H9 (cell line): ENCODE measurements at regions not wholly inside any gene's neighbourhood (a gene's known extent, or its start where the extent isn't known, plus 50 kb on each side); places are given as distances from the start of the nearest gene placed in this dataset.

ENCODE experiments used
- DNase-seq: peaks from one replicate; pipeline ENCODE4 v3.0.0-alpha.2; 2017
- H2AFZ ChIP-seq: one replicate; pipeline ENCODE4 v1.6.1; 2013; ENCODE audit warnings: mild to moderate bottlenecking, low read length, control low read depth, moderate library complexity
- H2AK5ac ChIP-seq: 2 replicates; pipeline ENCODE4 v1.6.1; 2013; ENCODE audit warnings: low read length, control low read depth, mixed read lengths; ENCODE audit not compliant: insufficient read length
- H2BK120ac ChIP-seq: one replicate; pipeline ENCODE4 v1.6.1; 2013; ENCODE audit warnings: low read depth, mild to moderate bottlenecking, low read length, control low read depth, inconsistent platforms; ENCODE audit not compliant: poor library complexity, severe bottlenecking
- H2BK12ac ChIP-seq: 2 replicates; pipeline ENCODE4 v1.6.1; 2013; ENCODE audit warnings: low read length, control low read depth, mixed read lengths, low read depth; ENCODE audit not compliant: insufficient read length
- H2BK15ac ChIP-seq: 2 replicates; pipeline ENCODE4 v1.6.1; 2013; ENCODE audit warnings: low read depth, low read length, control low read depth
- H2BK20ac ChIP-seq: one replicate; pipeline ENCODE4 v1.6.1; 2013; ENCODE audit warnings: low read depth, mild to moderate bottlenecking, low read length, control low read depth, inconsistent platforms; ENCODE audit not compliant: poor library complexity, severe bottlenecking
- H2BK5ac ChIP-seq: 2 replicates; pipeline ENCODE4 v1.6.1; 2013; ENCODE audit warnings: low read length, control low read depth, mixed read lengths; ENCODE audit not compliant: insufficient read length
- H3K14ac ChIP-seq: 2 replicates; pipeline ENCODE4 v1.6.1; 2013; ENCODE audit warnings: low read length, control low read depth; ENCODE audit not compliant: insufficient read depth
- H3K18ac ChIP-seq: 2 replicates; pipeline ENCODE4 v1.6.1; 2013; ENCODE audit warnings: low read depth, mild to moderate bottlenecking, mixed read lengths, low read length, control low read depth; ENCODE audit not compliant: insufficient read length
- H3K23ac ChIP-seq: 2 replicates; pipeline ENCODE4 v1.6.1; 2013; ENCODE audit warnings: low read length, control low read depth, mixed read lengths, low read depth; ENCODE audit not compliant: insufficient read length
- H3K23me2 ChIP-seq: 2 replicates; pipeline ENCODE4 v1.6.1; 2013; ENCODE audit warnings: low read depth, mild to moderate bottlenecking, mixed read lengths, low read length, control low read depth; ENCODE audit not compliant: insufficient read length, poor library complexity, severe bottlenecking
- H3K27ac ChIP-seq: 2 replicates; pipeline ENCODE4 v1.5.1; 2013; ENCODE audit warnings: low read length, control low read depth, mixed read lengths, low read depth; ENCODE audit not compliant: insufficient read length
- H3K27me3 ChIP-seq: 2 replicates; pipeline ENCODE4 v1.6.1; 2013; ENCODE audit warnings: low read length, control low read depth, inconsistent platforms; ENCODE audit not compliant: insufficient read depth
- H3K4ac ChIP-seq: 2 replicates; pipeline ENCODE4 v1.6.1; 2013; ENCODE audit warnings: low read depth, mild to moderate bottlenecking, control low read depth, inconsistent platforms, low read length, moderate library complexity
- H3K4me1 ChIP-seq: 2 replicates; pipeline ENCODE4 v1.6.1; 2013; ENCODE audit warnings: low read length, control low read depth, inconsistent platforms; ENCODE audit not compliant: insufficient read depth
- H3K4me2 ChIP-seq: 2 replicates; pipeline ENCODE4 v1.6.1; 2013; ENCODE audit warnings: low read length, control low read depth, mixed read lengths; ENCODE audit not compliant: insufficient read length, insufficient read depth
- H3K56ac ChIP-seq: 2 replicates; pipeline ENCODE4 v1.6.1; 2013; ENCODE audit warnings: low read depth, mild to moderate bottlenecking, mixed read lengths, low read length, control low read depth; ENCODE audit not compliant: insufficient read length
- H3K79me1 ChIP-seq: 2 replicates; pipeline ENCODE4 v1.6.1; 2013; ENCODE audit warnings: low read depth, mild to moderate bottlenecking, moderate library complexity, low read length, control low read depth, inconsistent platforms; ENCODE audit not compliant: insufficient read depth, poor library complexity, severe bottlenecking
- H3K79me2 ChIP-seq: 2 replicates; pipeline ENCODE4 v1.6.1; 2013; ENCODE audit warnings: low read length, control low read depth, inconsistent platforms; ENCODE audit not compliant: insufficient read depth
- H3K9ac ChIP-seq: 2 replicates; pipeline ENCODE4 v1.6.1; 2013; ENCODE audit warnings: low read length, control low read depth, mixed read lengths; ENCODE audit not compliant: insufficient read length; ENCODE audit errors: extremely low read depth
- H3K9me3 ChIP-seq: one replicate; pipeline ENCODE4 v1.6.1; 2013; ENCODE audit warnings: low read depth, low read length, inconsistent platforms; ENCODE audit not compliant: control insufficient read depth
- H3T11ph ChIP-seq: one replicate; pipeline ENCODE4 v1.6.1; 2013; ENCODE audit warnings: mild to moderate bottlenecking, low read length, control low read depth, inconsistent platforms
- H4K20me1 ChIP-seq: one replicate; pipeline ENCODE4 v1.6.1; 2013; ENCODE audit not compliant: control insufficient read depth, insufficient read length, insufficient read depth
- H4K5ac ChIP-seq: 2 replicates; pipeline ENCODE4 v1.6.1; 2013; ENCODE audit warnings: low read depth, mild to moderate bottlenecking, mixed read lengths, low read length, control low read depth; ENCODE audit not compliant: insufficient read length
- H4K8ac ChIP-seq: replicated peaks from 2 replicates; pipeline ENCODE4 v1.6.1; 2013; ENCODE audit warnings: low read length, control low read depth, mixed read lengths, low read depth; ENCODE audit not compliant: insufficient read length
- H4K91ac ChIP-seq: 2 replicates; pipeline ENCODE4 v1.6.1; 2013; ENCODE audit warnings: low read depth, mild to moderate bottlenecking, moderate library complexity, mixed read lengths, low read length, control low read depth; ENCODE audit not compliant: insufficient read length
- H3K27ac Mint-ChIP-seq, 3 experiments: 2 replicates in 2 of 3; 3 replicates in 1 of 3; pipeline ENCODE4 v1.8.0; 2020 to 2021; ENCODE audit warnings: mixed read lengths in 3 of 3, mild to moderate bottlenecking in 1 of 3, moderate library complexity in 1 of 3
- H3K27me3 Mint-ChIP-seq: 2 replicates; pipeline ENCODE4 v1.8.0; 2021; ENCODE audit warnings: low read depth, mild to moderate bottlenecking, moderate library complexity, mixed read lengths
- H3K36me3 Mint-ChIP-seq, 3 experiments: 2 replicates in 2 of 3; 3 replicates in 1 of 3; pipeline ENCODE4 v1.8.0; 2020 to 2021; ENCODE audit warnings: low read depth in 3 of 3, mixed read lengths in 3 of 3; ENCODE audit not compliant: insufficient read depth in 1 of 3
- H3K4me1 Mint-ChIP-seq, 2 experiments: 2 replicates each; pipeline ENCODE4 v1.8.0; 2020; ENCODE audit warnings: mixed read lengths in 2 of 2
- H3K4me3 Mint-ChIP-seq, 2 experiments: 2 replicates in 1 of 2; 3 replicates in 1 of 2; pipeline ENCODE4 v1.8.0; 2020 to 2021; ENCODE audit warnings: mild to moderate bottlenecking in 2 of 2, mixed read lengths in 2 of 2, moderate library complexity in 1 of 2
- H3K9me3 Mint-ChIP-seq, 2 experiments: 2 replicates in 1 of 2; 3 replicates in 1 of 2; pipeline ENCODE4 v1.8.0; 2020; ENCODE audit warnings: mild to moderate bottlenecking in 2 of 2, mixed read lengths in 2 of 2, moderate library complexity in 1 of 2
- CTCF ChIP-seq: fragments of 200-600 bp; sonication (generic); conservative IDR thresholded peaks from 3 replicates; pipeline ENCODE4 v1.8.0; 2021; ENCODE audit warnings: antibody characterized with exemption, mild to moderate bottlenecking
- WGBS: extraction: QIAGEN DNeasy Blood & Tissue Kit; methylation state at CpG from one replicate; pipeline ENCODE4 v1.1.7; 2013; ENCODE audit warnings: missing lambda C conversion rate, low lambda C conversion rate, mixed read lengths; ENCODE audit not compliant: insufficient read length; ENCODE audit errors: extremely low coverage; 5-methylcytosine and 5-hydroxymethylcytosine counted together

GRCh38 chr9:124137009-124137943, 120.5 kb upstream of the NEK6 start:
- H3T11ph ChIP-seq: no peak overlapping the region
- no peak overlapping the region for H2BK12ac ChIP-seq
- no peak overlapping the region for H3K4ac ChIP-seq
- no peaks in the 10 kb centered on the region for H3K79me2 ChIP-seq
- no peak overlapping the region for H2BK5ac ChIP-seq
- no peak overlapping the region for H3K56ac ChIP-seq
- TF ChIP-seq CTCF: no peak
- H3K9me3 Mint-ChIP-seq: no peaks in the 10 kb centered on the region
- no peaks in the 10 kb centered on the region for H4K20me1 ChIP-seq
- no peaks in the 10 kb centered on the region for H3K9me3 ChIP-seq
- H3K9ac ChIP-seq: no peak overlapping the region
- no peak overlapping the region for H3K4me2 ChIP-seq
- H3K4me1 ChIP-seq: peaks cover 3% of the 10 kb centered on the region; the same call in 1 of the 2 replicates
- H3K14ac ChIP-seq: no peak overlapping the region
- H3K18ac ChIP-seq: no peak overlapping the region
- peaks cover 2 to 5% of the 10 kb centered on the region in 2 experiments for H3K4me1 Mint-ChIP-seq
- H2BK15ac ChIP-seq: no peak overlapping the region
- H4K91ac ChIP-seq: no peak overlapping the region
- no peak overlapping the region for H3K23ac ChIP-seq
- no CpG with 5 or more reads among the region's 16 CpGs for WGBS
- no peak overlapping the region for H2BK120ac ChIP-seq
- H2AK5ac ChIP-seq: no peak overlapping the region
- H2BK20ac ChIP-seq: no peak overlapping the region
- no peak for DNase-seq
- H3K27me3 Mint-ChIP-seq: peaks cover 7% of the 10 kb centered on the region
- H4K8ac ChIP-seq: no peak overlapping the region
- H3K23me2 ChIP-seq: no peaks in the 10 kb centered on the region
- no peak overlapping the region for H3K27ac ChIP-seq
- H2AFZ ChIP-seq: no peak overlapping the region
- H4K5ac ChIP-seq: no peak overlapping the region
- H3K27ac Mint-ChIP-seq: no peak overlapping the region; a peak in 2 of 7 replicates
- H3K79me1 ChIP-seq: no peaks in the 10 kb centered on the region
- H3K36me3 Mint-ChIP-seq: no peaks in the 10 kb centered on the region
- H3K27me3 ChIP-seq: no peaks in the 10 kb centered on the region
- no peak overlapping the region for H3K4me3 Mint-ChIP-seq
